ENCODE measurements at regions not wholly inside any gene's neighbourhood (a gene's known extent, or its start where the extent isn't known, plus 50 kb on each side); places are given as distances from the start of the nearest gene placed in this dataset.
"Not testable (repeated sequence)": the region's sequence is repeated elsewhere in the genome, so short reads cannot be mapped to it uniquely, and the experiment has no call there.

- Mint-ChIP-seq H3K4me3 (no peak overlapping the region), H3K9me3 (no peaks in the 10 kb centered on the region), H3K27me3 (ENCODE audit: low read depth) (no peaks in the 10 kb centered on the region), H3K27ac (no peak overlapping the region), H3K36me3 (ENCODE audit: low read depth) (no peaks in the 10 kb centered on the region), H3K4me1 (ENCODE audit: low read depth) (no peaks in the 10 kb centered on the region)
Measured at GRCh38 chr7:79636849-79637248, 183.4 kb upstream of the MAGI2 start.

GRCh38 chr7:79625921-79626320, 172.5 kb upstream of the MAGI2 start:
- H3K36me3 Mint-ChIP-seq (ENCODE audit: low read depth); H3K4me1 Mint-ChIP-seq (ENCODE audit: low read depth); H3K9me3 Mint-ChIP-seq; H3K4me3 Mint-ChIP-seq; H3K27ac Mint-ChIP-seq; H3K27me3 Mint-ChIP-seq (ENCODE audit: low read depth): not testable (repeated sequence)

- H3K4me3 Mint-ChIP-seq, result no peak overlapping the region
- H3K9me3 Mint-ChIP-seq, result no peaks in the 10 kb centered on the region
- no peaks in the 10 kb centered on the region for H3K27me3 Mint-ChIP-seq (ENCODE audit: low read depth)
- H3K36me3 Mint-ChIP-seq (ENCODE audit: low read depth), result no peaks in the 10 kb centered on the region
- no peaks in the 10 kb centered on the region for H3K4me1 Mint-ChIP-seq (ENCODE audit: low read depth)
- no peak overlapping the region for H3K27ac Mint-ChIP-seq
Measured at GRCh38 chr7:79624336-79624735, 170.9 kb upstream of the MAGI2 start.

- H3K9me3 Mint-ChIP-seq, result no peaks in the 10 kb centered on the region
- H3K27ac Mint-ChIP-seq, result no peak overlapping the region
- no peaks in the 10 kb centered on the region for H3K36me3 Mint-ChIP-seq (ENCODE audit: low read depth)
- H3K27me3 Mint-ChIP-seq (ENCODE audit: low read depth), result no peaks in the 10 kb centered on the region
- no peak overlapping the region for H3K4me3 Mint-ChIP-seq
- no peaks in the 10 kb centered on the region for H3K4me1 Mint-ChIP-seq (ENCODE audit: low read depth)
Measured at GRCh38 chr7:79622781-79623180, 169.3 kb upstream of the MAGI2 start.

GRCh38 chr7:79620291-79620690, 166.8 kb upstream of the MAGI2 start:
- no peaks in the 10 kb centered on the region for H3K27me3 Mint-ChIP-seq (ENCODE audit: low read depth)
- H3K4me1 Mint-ChIP-seq (ENCODE audit: low read depth), result no peaks in the 10 kb centered on the region
- no peak overlapping the region for H3K4me3 Mint-ChIP-seq
- no peaks in the 10 kb centered on the region for H3K36me3 Mint-ChIP-seq (ENCODE audit: low read depth)
- H3K9me3 Mint-ChIP-seq, result no peaks in the 10 kb centered on the region
- no peak overlapping the region for H3K27ac Mint-ChIP-seq

GRCh38 chr7:79619216-79619615, 165.7 kb upstream of the MAGI2 start:
- Mint-ChIP-seq H3K4me1 (ENCODE audit: low read depth) (no peaks in the 10 kb centered on the region), H3K27me3 (ENCODE audit: low read depth) (no peaks in the 10 kb centered on the region), H3K36me3 (ENCODE audit: low read depth) (no peaks in the 10 kb centered on the region), H3K27ac (no peak overlapping the region), H3K9me3 (no peaks in the 10 kb centered on the region), H3K4me3 (no peak overlapping the region)

GRCh38 chr7:79615871-79616640, 162.6 kb upstream of the MAGI2 start:
- H3K9me3 Mint-ChIP-seq, result no peaks in the 10 kb centered on the region
- H3K36me3 Mint-ChIP-seq (ENCODE audit: low read depth), result no peaks in the 10 kb centered on the region

GRCh38 chr7:79615466-79615865, 162.0 kb upstream of the MAGI2 start:
- Mint-ChIP-seq H3K36me3 (ENCODE audit: low read depth) (no peaks in the 10 kb centered on the region), H3K9me3 (no peaks in the 10 kb centered on the region), H3K27me3 (ENCODE audit: low read depth) (no peaks in the 10 kb centered on the region), H3K4me1 (ENCODE audit: low read depth) (no peaks in the 10 kb centered on the region), H3K27ac (no peak overlapping the region), H3K4me3 (no peak overlapping the region)

More at GRCh38 chr7:79615871-79616640, 162.6 kb upstream of the MAGI2 start:
- no peak overlapping the region for H3K4me3 Mint-ChIP-seq
- H3K27ac Mint-ChIP-seq, result no peak overlapping the region
- no peaks in the 10 kb centered on the region for H3K4me1 Mint-ChIP-seq (ENCODE audit: low read depth)
- H3K27me3 Mint-ChIP-seq (ENCODE audit: low read depth), result no peaks in the 10 kb centered on the region

GRCh38 chr7:79612903-79613302, 159.4 kb upstream of the MAGI2 start:
- H3K27ac Mint-ChIP-seq, result no peak overlapping the region
- no peaks in the 10 kb centered on the region for H3K9me3 Mint-ChIP-seq
- H3K27me3 Mint-ChIP-seq (ENCODE audit: low read depth), result no peaks in the 10 kb centered on the region
- H3K4me3 Mint-ChIP-seq, result no peak overlapping the region
- no peaks in the 10 kb centered on the region for H3K36me3 Mint-ChIP-seq (ENCODE audit: low read depth)
- H3K4me1 Mint-ChIP-seq (ENCODE audit: low read depth), result no peaks in the 10 kb centered on the region

- Mint-ChIP-seq H3K9me3 (no peaks in the 10 kb centered on the region), H3K27me3 (ENCODE audit: low read depth) (no peaks in the 10 kb centered on the region), H3K36me3 (ENCODE audit: low read depth) (no peaks in the 10 kb centered on the region), H3K27ac (no peak overlapping the region), H3K4me3 (no peak overlapping the region), H3K4me1 (ENCODE audit: low read depth) (no peaks in the 10 kb centered on the region)
Measured at GRCh38 chr7:79612022-79612421, 158.6 kb upstream of the MAGI2 start.

GRCh38 chr7:79610748-79611304, 157.4 kb upstream of the MAGI2 start:
- H3K27me3 Mint-ChIP-seq (ENCODE audit: low read depth), result no peaks in the 10 kb centered on the region
- no peak overlapping the region for H3K4me3 Mint-ChIP-seq
- no peaks in the 10 kb centered on the region for H3K4me1 Mint-ChIP-seq (ENCODE audit: low read depth)
- H3K36me3 Mint-ChIP-seq (ENCODE audit: low read depth), result no peaks in the 10 kb centered on the region
- H3K27ac Mint-ChIP-seq, result no peak overlapping the region
- H3K9me3 Mint-ChIP-seq, result no peaks in the 10 kb centered on the region

GRCh38 chr7:79610313-79610712, 156.8 kb upstream of the MAGI2 start:
- Mint-ChIP-seq H3K9me3 (no peaks in the 10 kb centered on the region), H3K36me3 (ENCODE audit: low read depth) (no peaks in the 10 kb centered on the region)

GRCh38 chr7:79608005-79608404, 154.5 kb upstream of the MAGI2 start:
- Mint-ChIP-seq H3K4me1 (ENCODE audit: low read depth) (no peaks in the 10 kb centered on the region), H3K27ac (no peak overlapping the region), H3K36me3 (ENCODE audit: low read depth) (no peaks in the 10 kb centered on the region), H3K4me3 (no peak overlapping the region), H3K27me3 (ENCODE audit: low read depth) (no peaks in the 10 kb centered on the region), H3K9me3 (no peaks in the 10 kb centered on the region)

More at GRCh38 chr7:79610313-79610712, 156.8 kb upstream of the MAGI2 start:
- Mint-ChIP-seq H3K27ac (no peak overlapping the region), H3K4me1 (ENCODE audit: low read depth) (no peaks in the 10 kb centered on the region), H3K4me3 (no peak overlapping the region), H3K27me3 (ENCODE audit: low read depth) (no peaks in the 10 kb centered on the region)

GRCh38 chr7:79604841-79605240, 151.4 kb upstream of the MAGI2 start:
- H3K27me3 Mint-ChIP-seq (ENCODE audit: low read depth), result no peaks in the 10 kb centered on the region
- no peaks in the 10 kb centered on the region for H3K9me3 Mint-ChIP-seq
- H3K4me3 Mint-ChIP-seq, result no peak overlapping the region
- H3K27ac Mint-ChIP-seq, result no peak overlapping the region
- no peaks in the 10 kb centered on the region for H3K36me3 Mint-ChIP-seq (ENCODE audit: low read depth)
- no peaks in the 10 kb centered on the region for H3K4me1 Mint-ChIP-seq (ENCODE audit: low read depth)

- Mint-ChIP-seq H3K27ac (no peak overlapping the region), H3K4me1 (ENCODE audit: low read depth) (no peaks in the 10 kb centered on the region), H3K9me3 (no peaks in the 10 kb centered on the region), H3K36me3 (ENCODE audit: low read depth) (no peaks in the 10 kb centered on the region), H3K4me3 (no peak overlapping the region), H3K27me3 (ENCODE audit: low read depth) (no peaks in the 10 kb centered on the region)
Measured at GRCh38 chr7:79598351-79598750, 144.9 kb upstream of the MAGI2 start.
